Panc1 (cell line): ENCODE measurements at regions not wholly inside any gene's neighbourhood (a gene's known extent, or its start where the extent isn't known, plus 50 kb on each side); places are given as distances from the start of the nearest gene placed in this dataset.

Experiments used
- ATAC-seq: fragments of 200-7000 bp; cut with Tn5 transposase; 2 replicates; pipeline ENCODE4 v1.9.1; 2020; ENCODE audit warnings: mild to moderate bottlenecking, moderate library complexity
- BruUV-seq: library from RNA; stranded (reverse); fragments of 400-500 nt; replicated peaks from 2 replicates; lab custom pipeline; 2021; lab: Mats Ljungman, UMichigan
- CTCF ChIA-PET: fragments of 300-600 bp; sonication (Branson Sonifier 250); formaldehyde crosslinking; loops from one replicate; lab custom pipeline; 2022; ENCODE audit warnings: antibody characterized with exemption; lab: Charles Lee
- POLR2A ChIA-PET: fragments of 300-600 bp; sonication (Branson Sonifier 250); formaldehyde crosslinking; loops from one replicate; lab custom pipeline; 2022; ENCODE audit warnings: antibody characterized with exemption; lab: Charles Lee
- DNase-seq: peaks from one replicate; pipeline ENCODE4 v3.0.0-alpha.2; 2010; ENCODE audit warnings: low read depth, low spot score
- H3K27ac ChIP-seq: 2 replicates; pipeline ENCODE4 v1.5.1; 2011; ENCODE audit warnings: mild to moderate bottlenecking, low read length, inconsistent platforms
- H3K27me3 ChIP-seq: fragments of 200-500 bp; sonication (Bioruptor generic); 2 replicates; pipeline ENCODE4 v1.6.0; 2014; ENCODE audit warnings: low read length, inconsistent platforms; ENCODE audit not compliant: control insufficient read depth, insufficient read depth
- H3K36me3 ChIP-seq: fragments of 200-500 bp; sonication (Bioruptor generic); 2 replicates; pipeline ENCODE4 v1.5.1; 2014; ENCODE audit warnings: inconsistent platforms, mild to moderate bottlenecking, low read length, moderate library complexity; ENCODE audit not compliant: control insufficient read depth, insufficient read depth
- H3K4me1 ChIP-seq: 2 replicates; pipeline ENCODE4 v1.5.1; 2011; ENCODE audit warnings: inconsistent platforms, mild to moderate bottlenecking, low read length, moderate library complexity; ENCODE audit not compliant: control insufficient read depth, insufficient read depth
- H3K4me3 ChIP-seq, 2 experiments: 2 replicates each; pipeline ENCODE4 v1.5.1; 2011 to 2012; ENCODE audit warnings: low read depth in 2 of 2, low read length in 2 of 2, mild to moderate bottlenecking in 2 of 2, inconsistent platforms in 1 of 2, moderate library complexity in 1 of 2
- H3K9me3 ChIP-seq: fragments of 200-500 bp; sonication (Bioruptor generic); 2 replicates; pipeline ENCODE4 v1.5.1; 2014; ENCODE audit warnings: low read depth, mild to moderate bottlenecking, inconsistent platforms, low read length, moderate library complexity; ENCODE audit not compliant: control insufficient read depth, insufficient read depth
- POLR2AphosphoS5 ChIP-seq: IDR thresholded peaks from 2 replicates; pipeline ENCODE4 v1.6.1; 2012; ENCODE audit warnings: mild to moderate bottlenecking, low read depth, low read length, moderate library complexity
- SIN3A ChIP-seq: IDR thresholded peaks from 2 replicates; pipeline ENCODE4 v1.6.1; 2012; ENCODE audit warnings: low read depth, mild to moderate bottlenecking, low read length, moderate library complexity, borderline replicate concordance; ENCODE audit not compliant: insufficient read depth
- TCF7L2 ChIP-seq: IDR thresholded peaks from 2 replicates; pipeline ENCODE4 v1.6.1; 2011; ENCODE audit warnings: mild to moderate bottlenecking, low read depth, low read length, inconsistent platforms
- in situ Hi-C: cut with HindIII; loops from 2 replicates; pipeline ENCODE4 v1.10.0; 2016; ENCODE audit warnings: low sequenced_read_pairs, low pct_unique_long_range_greater_than_20kb
- intact Hi-C: fragments of 100-400 bp; cut with micrococcal nuclease; formaldehyde crosslinking; loops from one replicate; pipeline ENCODE4 v1.10.0; 2022; ENCODE audit not compliant: unreplicated experiment
- TF ChIP-seq, protein P1 (sequence below): fragments of 450-650 bp; IDR thresholded peaks from 2 replicates; pipeline ENCODE4 v1.5.1; 2017; ENCODE audit warnings: mild to moderate bottlenecking
- TF ChIP-seq, protein P2 (sequence below), 2 experiments: IDR thresholded peaks; 2 replicates each; pipeline ENCODE4 v1.6.1; 2011 to 2012; ENCODE audit warnings: low read depth in 2 of 2, control low read depth in 1 of 2, low read length in 1 of 2, mild to moderate bottlenecking in 1 of 2, moderate library complexity in 1 of 2; ENCODE audit not compliant: insufficient read depth in 1 of 2

GRCh38 chr6:96735332-96735731 is 101.9 kb downstream of the GPR63 start:
- intact Hi-C loops (no loop called here), in situ Hi-C loops (no loop called here)
- H3K36me3 ChIP-seq = no peaks in the 10 kb centered on the region
- no peak for DNase-seq
- H3K4me3 ChIP-seq = no peak overlapping the region
- H3K4me1 ChIP-seq = no peaks in the 10 kb centered on the region
- no peaks in the 10 kb centered on the region for H3K9me3 ChIP-seq
- no peak overlapping the region for H3K27ac ChIP-seq
- ChIA-PET CTCF (no interaction called here), POLR2A (no interaction called here)
- BruUV-seq = no TSS peak
- no peak for ATAC-seq
- no peaks in the 10 kb centered on the region for H3K27me3 ChIP-seq
- TF ChIP-seq, protein P1, sequence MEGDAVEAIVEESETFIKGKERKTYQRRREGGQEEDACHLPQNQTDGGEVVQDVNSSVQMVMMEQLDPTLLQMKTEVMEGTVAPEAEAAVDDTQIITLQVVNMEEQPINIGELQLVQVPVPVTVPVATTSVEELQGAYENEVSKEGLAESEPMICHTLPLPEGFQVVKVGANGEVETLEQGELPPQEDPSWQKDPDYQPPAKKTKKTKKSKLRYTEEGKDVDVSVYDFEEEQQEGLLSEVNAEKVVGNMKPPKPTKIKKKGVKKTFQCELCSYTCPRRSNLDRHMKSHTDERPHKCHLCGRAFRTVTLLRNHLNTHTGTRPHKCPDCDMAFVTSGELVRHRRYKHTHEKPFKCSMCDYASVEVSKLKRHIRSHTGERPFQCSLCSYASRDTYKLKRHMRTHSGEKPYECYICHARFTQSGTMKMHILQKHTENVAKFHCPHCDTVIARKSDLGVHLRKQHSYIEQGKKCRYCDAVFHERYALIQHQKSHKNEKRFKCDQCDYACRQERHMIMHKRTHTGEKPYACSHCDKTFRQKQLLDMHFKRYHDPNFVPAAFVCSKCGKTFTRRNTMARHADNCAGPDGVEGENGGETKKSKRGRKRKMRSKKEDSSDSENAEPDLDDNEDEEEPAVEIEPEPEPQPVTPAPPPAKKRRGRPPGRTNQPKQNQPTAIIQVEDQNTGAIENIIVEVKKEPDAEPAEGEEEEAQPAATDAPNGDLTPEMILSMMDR = no peak
- TF ChIP-seq, protein P2, sequence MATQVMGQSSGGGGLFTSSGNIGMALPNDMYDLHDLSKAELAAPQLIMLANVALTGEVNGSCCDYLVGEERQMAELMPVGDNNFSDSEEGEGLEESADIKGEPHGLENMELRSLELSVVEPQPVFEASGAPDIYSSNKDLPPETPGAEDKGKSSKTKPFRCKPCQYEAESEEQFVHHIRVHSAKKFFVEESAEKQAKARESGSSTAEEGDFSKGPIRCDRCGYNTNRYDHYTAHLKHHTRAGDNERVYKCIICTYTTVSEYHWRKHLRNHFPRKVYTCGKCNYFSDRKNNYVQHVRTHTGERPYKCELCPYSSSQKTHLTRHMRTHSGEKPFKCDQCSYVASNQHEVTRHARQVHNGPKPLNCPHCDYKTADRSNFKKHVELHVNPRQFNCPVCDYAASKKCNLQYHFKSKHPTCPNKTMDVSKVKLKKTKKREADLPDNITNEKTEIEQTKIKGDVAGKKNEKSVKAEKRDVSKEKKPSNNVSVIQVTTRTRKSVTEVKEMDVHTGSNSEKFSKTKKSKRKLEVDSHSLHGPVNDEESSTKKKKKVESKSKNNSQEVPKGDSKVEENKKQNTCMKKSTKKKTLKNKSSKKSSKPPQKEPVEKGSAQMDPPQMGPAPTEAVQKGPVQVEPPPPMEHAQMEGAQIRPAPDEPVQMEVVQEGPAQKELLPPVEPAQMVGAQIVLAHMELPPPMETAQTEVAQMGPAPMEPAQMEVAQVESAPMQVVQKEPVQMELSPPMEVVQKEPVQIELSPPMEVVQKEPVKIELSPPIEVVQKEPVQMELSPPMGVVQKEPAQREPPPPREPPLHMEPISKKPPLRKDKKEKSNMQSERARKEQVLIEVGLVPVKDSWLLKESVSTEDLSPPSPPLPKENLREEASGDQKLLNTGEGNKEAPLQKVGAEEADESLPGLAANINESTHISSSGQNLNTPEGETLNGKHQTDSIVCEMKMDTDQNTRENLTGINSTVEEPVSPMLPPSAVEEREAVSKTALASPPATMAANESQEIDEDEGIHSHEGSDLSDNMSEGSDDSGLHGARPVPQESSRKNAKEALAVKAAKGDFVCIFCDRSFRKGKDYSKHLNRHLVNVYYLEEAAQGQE (IDR thresholded peaks at IDR 0.05; ENCODE audit: insufficient read depth in 1 of 2, low read depth in 2 of 2, low read length in 1 of 2) = no peak
- no peak for TF ChIP-seq POLR2AphosphoS5
- TF ChIP-seq SIN3A = no peak
- TF ChIP-seq TCF7L2 = no peak

- intact Hi-C loops (no loop called here), in situ Hi-C loops (no loop called here)
- H3K9me3 ChIP-seq = no peaks in the 10 kb centered on the region
- H3K27me3 ChIP-seq = no peaks in the 10 kb centered on the region; the same call in 1 of the 2 replicates
- no peaks in the 10 kb centered on the region for H3K4me1 ChIP-seq
- ChIA-PET CTCF (no interaction called here), POLR2A (interaction anchor here (0.6 kb wide), 1 partner anchor 542 kb away, joined by 3 read pairs; no protein-coding TSS in a partner anchor)
- H3K27ac ChIP-seq = no peak overlapping the region
- H3K4me3 ChIP-seq = no peak overlapping the region
- no peak for TF ChIP-seq SIN3A
- no peak for TF ChIP-seq TCF7L2
- TF ChIP-seq, protein P1 = no peak
- TF ChIP-seq POLR2AphosphoS5 = no peak
- TF ChIP-seq, protein P2 (IDR thresholded peaks at IDR 0.05; ENCODE audit: insufficient read depth in 1 of 2, low read depth in 2 of 2, low read length in 1 of 2) = no peak
- no peaks in the 10 kb centered on the region for H3K36me3 ChIP-seq
- BruUV-seq = no TSS peak
- ATAC-seq (no peak), DNase-seq (no peak)
Measured at GRCh38 chr6:96727144-96727543, 110.1 kb downstream of the GPR63 start.
